ENCODE measurements at regions not wholly inside any gene's neighbourhood (a gene's known extent, or its start where the extent isn't known, plus 50 kb on each side); places are given as distances from the start of the nearest gene placed in this dataset.

GRCh38 chr13:84821261-84821660 is 939.0 kb upstream of the SLITRK1 start:
- in situ Hi-C loops (cut with MboI; ENCODE audit: low sequenced_read_pairs) = no loop called here
- Histone ChIP-seq H3K4me2 (ENCODE audit: low read depth, low read length) (no peak overlapping the region), H2BK5ac (ENCODE audit: low read depth, low read length, poor library complexity, severe bottlenecking) (no peak overlapping the region), H3K4me1 (ENCODE audit: control insufficient read depth, insufficient read depth, low read length) (no peaks in the 10 kb centered on the region), H3K9me1 (ENCODE audit: insufficient read depth, low read length) (no peaks in the 10 kb centered on the region), H2BK20ac (ENCODE audit: low read depth, low read length) (no peak overlapping the region), H3K18ac (ENCODE audit: low read depth, low read length) (no peak overlapping the region), H3K9ac (ENCODE audit: low read depth, low read length) (no peak overlapping the region), H3K9me3 (ENCODE audit: control insufficient read depth, insufficient read depth, low read length) (no peaks in the 10 kb centered on the region), H2BK120ac (ENCODE audit: low read depth, low read length) (no peak overlapping the region), H3K27me3 (ENCODE audit: control insufficient read depth, insufficient read depth, low read length) (no peaks in the 10 kb centered on the region), H3K79me1 (ENCODE audit: low read depth in 1 of 2, low read length in 2 of 2) (no peaks in the 10 kb centered on the region), H3K4ac (ENCODE audit: low read depth, low read length) (no peak overlapping the region), H3K14ac (replicated peaks; ENCODE audit: low read depth, low read length) (no peak overlapping the region), H2BK15ac (ENCODE audit: low read depth, low read length) (no peak overlapping the region), H3K36me3 (ENCODE audit: control insufficient read depth, insufficient read depth, low read length) (no peaks in the 10 kb centered on the region), H2AK5ac (ENCODE audit: low read depth, low read length) (no peak overlapping the region), H2AFZ (replicated peaks; ENCODE audit: low read length, poor library complexity) (no peak overlapping the region), H4K8ac (ENCODE audit: low read depth in 2 of 2, low read length in 2 of 2) (no peak overlapping the region), H3K4me3 (ENCODE audit: insufficient read depth, low read depth, low read length) (no peak overlapping the region), H3K23ac (ENCODE audit: low read depth, low read length) (no peak overlapping the region), H2AK9ac (replicated peaks; ENCODE audit: low read depth, low read length, poor library complexity) (no peak overlapping the region), H4K5ac (ENCODE audit: low read depth, low read length) (no peak overlapping the region), H3K27ac (ENCODE audit: insufficient read depth, low read length) (no peak overlapping the region), H4K20me1 (ENCODE audit: insufficient read depth, low read length) (no peaks in the 10 kb centered on the region), H3K56ac (ENCODE audit: extremely low read depth, insufficient read depth, low read length) (no peak overlapping the region), H4K91ac (ENCODE audit: insufficient read depth, low read depth, low read length) (no peak overlapping the region)
- no peak for ATAC-seq (ENCODE audit: low read depth)
- no CpG with 5 or more reads among the region's 3 CpGs for WGBS, 2 experiments (ENCODE audit: extremely low coverage in 2 of 2, insufficient read length in 1 of 2)
- ChIA-PET CTCF (no interaction called here), POLR2A (ENCODE audit: unreplicated experiment) (no interaction called here)
- intact Hi-C loops (cut with micrococcal nuclease) = no loop called here
- DNase-seq = no peak
- dilution Hi-C loops (cut with HindIII; ENCODE audit: low sequenced_read_pairs, unreplicated experiment) = no loop called here
- no TSS peak for BruUV-seq (replicated peaks)
- TF ChIP-seq POLR2A (IDR thresholded peaks at IDR 0.05; ENCODE audit: low read depth, low read length) = no peak
- TF ChIP-seq CTCF (conservative IDR thresholded peaks at IDR 0.05; ENCODE audit: low read depth, low read length) = no peak
- no peak for TF ChIP-seq CHD1 (IDR thresholded peaks at IDR 0.05; ENCODE audit: low read depth, low read length)
- TF ChIP-seq, protein P1, sequence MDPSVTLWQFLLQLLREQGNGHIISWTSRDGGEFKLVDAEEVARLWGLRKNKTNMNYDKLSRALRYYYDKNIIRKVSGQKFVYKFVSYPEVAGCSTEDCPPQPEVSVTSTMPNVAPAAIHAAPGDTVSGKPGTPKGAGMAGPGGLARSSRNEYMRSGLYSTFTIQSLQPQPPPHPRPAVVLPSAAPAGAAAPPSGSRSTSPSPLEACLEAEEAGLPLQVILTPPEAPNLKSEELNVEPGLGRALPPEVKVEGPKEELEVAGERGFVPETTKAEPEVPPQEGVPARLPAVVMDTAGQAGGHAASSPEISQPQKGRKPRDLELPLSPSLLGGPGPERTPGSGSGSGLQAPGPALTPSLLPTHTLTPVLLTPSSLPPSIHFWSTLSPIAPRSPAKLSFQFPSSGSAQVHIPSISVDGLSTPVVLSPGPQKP (IDR thresholded peaks at IDR 0.05; ENCODE audit: borderline replicate concordance, low read depth, low read length) = no peak
- TF ChIP-seq MXI1 (IDR thresholded peaks at IDR 0.05; ENCODE audit: borderline replicate concordance, low read depth, low read length) = no peak
- TF ChIP-seq MAZ (IDR thresholded peaks at IDR 0.05; ENCODE audit: borderline replicate concordance, low read depth, low read length) = no peak
- TF ChIP-seq MAFK (IDR thresholded peaks at IDR 0.05; ENCODE audit: low read depth, low read length) = no peak
- no peak for TF ChIP-seq BHLHE40 (IDR thresholded peaks at IDR 0.05; ENCODE audit: low read depth, low read length)

Data from IMR-90 (cell line).